CD4-positive, alpha-beta T cell treated with Interleukin-4 for 1 hour (primary cell): ENCODE measurements at regions not wholly inside any gene's neighbourhood (a gene's known extent, or its start where the extent isn't known, plus 50 kb on each side); places are given as distances from the start of the nearest gene placed in this dataset.

Experiments used
- DNase-seq, 2 donors: peaks; one replicate each; pipeline ENCODE4 v3.0.0-alpha.2; 2020 to 2022

DNA sequence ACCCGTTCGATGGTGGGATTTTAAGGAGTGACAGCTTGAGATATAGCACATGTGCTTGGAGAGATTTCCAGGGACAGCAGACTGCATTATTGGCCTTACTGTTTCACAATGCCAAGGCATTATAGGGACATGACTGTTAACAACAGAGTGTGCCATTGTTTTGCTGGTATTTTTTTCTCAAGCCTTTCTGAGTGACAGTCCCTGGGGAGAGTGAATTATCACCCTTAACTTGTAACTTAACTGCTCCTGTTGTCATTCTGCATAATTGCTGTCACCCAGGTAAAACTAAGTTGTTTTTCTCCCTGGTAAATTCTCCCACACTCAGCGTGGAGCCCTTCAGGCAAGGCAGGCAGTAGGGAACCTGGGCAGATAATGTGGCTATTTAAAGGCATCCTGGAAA lies 989.2 kb upstream of the LCORL start:
- no peak for DNase-seq

DNA sequence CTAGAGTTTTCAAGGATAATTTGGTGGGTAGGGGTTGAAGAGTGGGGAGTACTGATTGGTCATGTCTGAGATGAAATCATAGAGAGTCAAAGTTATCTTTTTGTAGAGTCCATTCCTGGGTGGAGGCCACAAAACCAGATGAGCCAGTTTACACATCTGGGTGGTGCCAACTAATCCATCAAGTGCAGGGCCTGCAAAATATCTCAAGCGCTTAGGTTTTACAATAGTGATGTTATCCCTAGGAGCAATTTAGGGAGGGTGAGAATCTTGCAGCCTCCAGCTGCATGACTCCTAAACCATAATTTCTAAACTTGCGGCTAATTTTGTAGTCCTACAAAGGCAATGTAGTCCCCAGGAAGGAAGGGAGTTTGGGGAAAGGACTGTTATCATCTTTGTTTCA lies 988.3 kb upstream of the LCORL start:
- DNase-seq: no peak

DNA sequence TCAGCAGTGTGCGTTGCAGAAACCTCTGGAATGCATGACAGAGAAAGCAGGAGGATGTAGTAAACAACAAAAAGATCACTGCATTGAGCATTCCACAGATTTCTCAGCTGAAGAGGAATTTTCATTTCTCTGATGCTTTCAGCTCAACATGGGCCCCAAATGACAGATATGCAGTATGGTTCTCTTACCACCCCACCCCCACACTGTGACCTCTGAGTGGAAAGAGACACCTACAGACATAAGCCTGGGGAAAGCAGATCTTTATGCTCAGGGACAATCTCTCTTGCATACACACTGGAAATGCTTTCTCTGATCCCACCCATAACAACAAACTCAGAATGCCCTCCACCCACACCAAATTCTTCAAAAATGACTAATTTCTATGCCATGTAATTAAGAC lies 983.7 kb upstream of the LCORL start:
- DNase-seq: no peak

DNA sequence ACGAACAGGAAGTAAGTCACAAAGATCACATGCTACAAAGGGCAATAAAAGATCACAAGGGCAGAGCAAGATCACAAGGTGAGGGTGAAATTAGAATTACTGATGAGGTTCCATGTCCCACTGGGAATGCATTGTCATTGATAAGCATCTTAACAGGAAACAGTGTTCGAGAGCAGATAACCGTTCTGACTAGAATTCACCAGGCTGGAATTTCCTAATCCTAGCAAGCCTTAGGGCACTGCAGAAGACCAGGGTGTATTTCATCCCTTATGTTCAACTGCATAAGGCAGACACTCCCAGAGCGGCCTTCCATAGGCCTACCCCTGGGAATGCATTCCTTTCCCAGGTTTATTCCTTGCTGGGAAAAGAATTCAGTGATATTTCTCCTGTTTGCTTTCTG lies 980.6 kb upstream of the LCORL start:
- DNase-seq: no peak

DNA sequence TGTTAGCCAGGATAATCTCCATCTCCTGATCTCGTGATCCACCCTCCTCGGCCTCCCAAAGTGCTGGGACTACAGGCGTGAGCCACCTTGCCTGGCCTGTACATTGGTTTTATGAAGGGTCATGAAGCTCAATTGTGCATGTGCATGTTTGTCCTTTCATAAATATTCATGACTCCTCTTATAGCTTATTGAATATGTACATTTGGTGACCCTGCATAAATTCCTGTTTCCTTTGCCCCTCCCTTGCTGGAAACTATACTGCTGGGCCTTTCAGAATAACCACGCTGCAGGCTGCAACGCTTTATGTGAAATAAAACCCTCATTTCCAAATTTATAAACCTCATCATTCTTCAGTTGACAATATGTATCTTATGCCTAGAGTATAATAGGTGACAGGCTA lies 978.0 kb upstream of the LCORL start:
- no peak for DNase-seq

DNA sequence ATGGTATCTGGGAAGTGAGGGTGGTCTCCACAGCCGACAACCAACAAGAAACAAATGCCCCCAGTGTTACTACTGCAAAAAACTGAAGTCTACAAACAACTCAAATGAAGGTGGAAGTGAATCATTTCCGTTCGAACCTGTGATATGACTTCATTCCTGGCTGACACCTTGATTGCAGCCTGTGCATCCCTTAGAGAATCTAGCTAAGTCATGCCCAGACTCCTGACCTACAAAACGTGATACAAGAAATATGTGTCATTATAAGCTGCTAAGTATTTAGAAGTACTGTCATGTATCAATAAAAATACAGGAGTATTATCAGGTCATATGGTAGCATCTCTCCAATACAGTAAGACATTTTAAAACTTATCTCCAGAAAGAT lies 959.7 kb upstream of the LCORL start:
- no peak for DNase-seq

DNA sequence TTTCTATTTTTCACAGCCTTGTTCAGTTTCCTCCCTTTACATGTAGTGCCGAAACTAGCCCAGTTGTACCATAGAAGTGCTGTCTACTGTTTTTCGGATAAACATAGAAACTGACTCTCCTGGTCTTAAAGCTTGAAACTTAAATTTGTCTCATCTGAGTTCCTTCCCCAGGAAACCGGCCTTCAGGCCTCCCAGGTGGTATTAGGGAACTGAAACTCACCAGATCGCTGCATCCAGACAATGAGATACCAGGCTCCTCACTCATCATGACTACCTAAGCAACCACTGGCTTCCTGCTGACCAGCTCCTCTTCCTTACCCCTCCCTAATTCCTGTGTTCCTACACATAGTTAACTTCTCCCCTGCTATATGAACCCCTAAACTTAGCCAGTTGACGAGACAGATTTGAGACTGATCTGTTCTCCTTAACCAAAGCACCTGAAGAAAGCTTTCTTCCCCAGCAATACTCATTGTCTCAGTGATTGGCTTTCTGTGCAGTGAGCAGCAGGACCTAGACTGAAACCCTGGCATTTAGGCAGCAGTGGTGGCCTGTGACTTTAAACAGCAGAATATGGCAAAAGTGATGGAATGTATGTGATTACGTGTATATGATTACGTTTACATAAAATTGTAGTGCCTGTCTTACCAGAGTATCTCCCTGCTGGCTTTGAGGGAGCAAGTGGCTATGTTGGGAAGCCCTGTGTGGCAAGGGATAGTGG lies 959.1 kb upstream of the LCORL start:
- no peak for DNase-seq

DNA sequence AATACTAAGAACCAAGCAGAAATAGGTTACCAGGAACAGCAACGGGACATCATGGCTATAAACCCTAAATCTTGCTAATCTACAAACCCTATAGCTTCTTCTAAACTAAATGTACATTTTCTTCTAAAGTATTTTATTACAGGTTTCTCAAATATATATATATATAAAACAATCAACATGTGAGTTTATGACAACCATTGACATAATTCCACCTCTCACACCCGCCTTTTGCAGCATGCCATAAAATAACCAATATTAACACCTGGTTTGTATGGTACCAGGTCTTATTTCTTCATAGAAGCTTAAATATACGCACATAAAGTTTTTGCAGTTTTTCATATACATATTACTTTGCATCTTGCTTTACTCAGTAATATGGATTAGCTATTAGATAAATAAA lies 955.3 kb upstream of the LCORL start:
- no peak for DNase-seq

DNA sequence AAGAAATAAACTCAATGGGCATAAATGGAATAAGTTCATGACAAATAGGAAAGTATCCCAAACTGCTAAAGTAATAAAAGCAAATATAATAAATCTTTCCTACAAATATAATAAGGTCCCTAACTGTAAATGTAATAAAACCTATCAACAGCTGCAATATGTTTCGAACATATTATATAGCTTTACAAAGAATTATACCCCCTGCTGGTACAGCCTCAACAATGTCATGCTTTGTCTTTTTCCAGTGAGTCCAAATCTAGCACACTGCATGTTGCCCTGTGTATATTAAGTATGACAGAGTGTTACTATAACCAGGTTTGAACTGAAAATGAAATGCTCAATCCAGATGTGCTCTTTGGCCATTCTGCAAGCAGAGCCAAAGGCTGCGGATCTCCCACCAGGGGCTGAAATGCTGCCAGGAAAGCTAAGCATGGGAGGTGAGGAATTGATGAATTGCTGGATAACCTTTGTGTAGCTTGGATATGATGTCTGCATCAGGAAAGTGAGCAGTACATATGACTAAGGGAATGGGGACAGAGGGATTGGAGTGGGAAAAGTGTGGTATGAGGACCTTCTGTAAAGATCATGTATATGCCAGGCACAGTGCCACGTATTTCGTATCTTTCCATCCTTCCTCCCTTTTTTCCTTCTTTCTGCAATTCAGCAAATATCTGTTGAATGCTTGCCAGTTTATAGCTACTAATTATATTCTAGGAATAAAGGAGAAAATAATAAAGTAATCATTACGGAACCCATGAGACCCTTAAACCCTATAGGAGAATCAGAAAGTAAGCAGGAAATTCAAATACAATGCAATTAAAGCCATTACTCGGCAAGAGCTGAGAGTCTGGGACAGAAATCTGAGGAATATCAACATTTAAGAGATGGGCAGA lies 954.6 kb upstream of the LCORL start:
- DNase-seq: no peak

DNA sequence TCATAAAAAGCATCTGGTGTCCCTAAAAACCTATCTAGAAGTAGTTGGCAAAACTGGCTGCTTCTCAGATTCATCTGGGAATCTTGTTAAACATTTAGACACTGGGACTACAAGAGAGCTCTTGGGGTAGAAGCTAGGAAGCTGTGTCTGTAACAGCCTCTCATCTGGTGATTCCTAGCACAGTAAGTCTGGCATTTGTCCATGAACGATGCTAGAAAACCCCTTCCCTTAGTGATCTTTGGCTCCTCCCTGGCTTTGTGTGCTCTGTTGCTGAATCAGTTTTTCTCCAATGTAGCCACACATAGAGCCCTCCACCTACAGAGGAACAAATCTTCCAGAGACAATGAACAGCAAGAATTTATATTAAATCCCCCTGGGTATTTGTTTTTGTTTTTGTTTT lies 951.7 kb upstream of the LCORL start:
- no peak for DNase-seq

DNA sequence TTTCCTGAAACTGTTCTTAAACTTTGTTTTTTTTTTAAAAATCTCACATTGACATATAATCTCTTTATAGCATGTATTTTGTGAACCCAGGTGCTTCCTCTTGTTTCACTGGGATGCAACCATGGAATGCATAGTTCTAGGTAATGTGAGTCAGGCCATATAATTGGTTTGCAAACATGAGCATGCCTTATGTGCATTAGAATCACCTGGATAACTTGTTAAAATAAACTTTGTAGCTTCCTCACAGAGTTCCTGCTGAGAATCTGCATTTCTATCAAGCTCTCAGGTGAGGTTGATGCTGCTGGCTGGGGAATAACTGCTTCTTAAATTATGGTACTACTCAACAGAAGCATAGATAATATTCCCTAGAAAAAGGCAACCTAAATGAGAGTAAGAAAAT lies 940.3 kb upstream of the LCORL start:
- no peak for DNase-seq

DNA sequence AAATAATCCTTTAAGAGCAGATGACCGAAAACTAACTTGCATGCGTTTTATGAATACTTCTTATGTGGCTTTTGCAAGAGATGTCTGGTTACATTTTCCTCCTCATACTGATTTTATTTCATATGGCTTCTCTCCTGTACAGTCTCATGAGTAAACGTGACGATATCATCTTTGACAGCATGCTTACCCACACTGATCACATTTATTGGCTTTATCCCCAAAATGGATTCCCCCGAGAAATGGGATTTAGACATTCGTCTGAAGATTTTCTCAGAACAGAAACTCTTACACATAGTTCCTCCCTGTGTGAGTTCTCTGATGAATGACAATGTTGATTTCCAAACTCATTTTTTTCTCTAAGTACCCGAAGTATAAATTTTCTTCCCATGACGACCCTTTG lies 939.7 kb upstream of the LCORL start:
- DNase-seq: no peak

DNA sequence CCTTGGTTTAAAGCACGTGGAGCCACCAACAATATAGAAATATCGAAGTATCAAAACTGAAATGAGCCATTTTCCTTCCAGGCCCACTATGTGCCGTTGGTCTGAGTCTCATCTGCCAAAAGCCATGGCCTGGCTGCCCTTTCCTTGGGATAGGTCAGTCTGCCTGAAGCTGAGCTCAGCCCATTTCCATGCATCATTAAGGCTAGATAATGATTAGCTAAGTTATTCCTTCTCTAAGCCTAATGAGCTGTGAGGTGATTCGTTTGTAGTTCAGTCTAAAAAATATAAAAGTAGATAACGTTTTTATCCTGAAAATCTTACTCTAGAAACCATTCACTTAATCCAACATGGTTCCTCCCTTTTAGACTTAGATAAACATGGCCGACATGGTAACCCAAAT lies 936.2 kb upstream of the LCORL start:
- DNase-seq: no peak

DNA sequence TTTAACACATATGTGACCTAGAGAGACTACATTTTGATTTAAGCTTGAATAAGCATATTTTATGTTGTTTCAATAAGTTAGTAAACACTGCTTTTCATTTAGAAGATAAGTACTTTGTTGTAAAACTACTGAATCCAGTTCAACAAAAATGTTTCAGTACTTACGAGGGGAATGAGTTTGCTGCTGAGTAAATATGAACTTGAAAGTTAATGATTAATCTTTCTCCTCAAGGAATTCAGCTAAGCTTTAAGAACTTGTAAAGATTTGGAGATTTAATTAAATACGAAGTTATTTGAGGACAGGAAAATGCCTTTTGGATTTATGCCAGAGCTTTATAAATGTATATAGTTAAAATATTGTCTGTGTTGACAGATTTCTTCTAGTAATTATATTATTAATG lies 933.0 kb upstream of the LCORL start:
- no peak for DNase-seq

DNA sequence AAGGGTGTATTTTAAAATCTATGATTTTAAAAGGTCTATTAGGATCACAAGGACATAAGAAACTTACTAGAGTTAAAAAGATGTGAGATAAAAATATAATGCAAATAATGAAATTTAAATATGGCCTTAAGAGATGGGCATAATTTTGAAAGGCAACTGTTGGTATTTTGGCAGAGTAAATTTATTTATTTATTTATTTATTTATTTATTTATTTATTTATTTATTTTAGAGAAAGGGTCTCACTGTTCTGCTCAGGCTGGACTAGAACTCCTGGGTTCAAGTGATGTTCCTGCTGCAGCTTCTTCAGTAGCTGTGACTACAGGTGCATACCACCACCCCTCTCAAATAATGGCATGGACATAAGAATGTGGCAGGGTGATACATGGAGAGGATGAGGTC lies 932.1 kb upstream of the LCORL start:
- DNase-seq: no peak

DNA sequence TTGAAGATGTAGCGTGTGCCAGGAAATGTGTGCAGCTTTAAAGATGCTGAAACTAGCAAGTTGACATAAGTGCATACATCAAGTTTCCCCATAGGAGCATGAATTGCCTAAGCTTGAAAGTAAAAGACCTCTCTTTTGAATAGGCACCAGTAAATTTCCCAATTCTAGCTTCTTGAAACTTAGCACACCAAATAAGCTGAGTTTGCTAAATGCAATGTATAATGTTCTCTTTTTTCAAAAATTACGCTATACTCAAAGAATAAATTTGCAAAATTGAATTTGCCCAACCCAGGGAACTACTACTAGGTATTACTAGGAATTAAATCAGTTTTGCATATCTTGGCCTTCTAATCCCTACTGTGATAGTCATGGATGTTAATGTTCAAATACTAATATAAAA lies 923.9 kb upstream of the LCORL start:
- DNase-seq: no peak

DNA sequence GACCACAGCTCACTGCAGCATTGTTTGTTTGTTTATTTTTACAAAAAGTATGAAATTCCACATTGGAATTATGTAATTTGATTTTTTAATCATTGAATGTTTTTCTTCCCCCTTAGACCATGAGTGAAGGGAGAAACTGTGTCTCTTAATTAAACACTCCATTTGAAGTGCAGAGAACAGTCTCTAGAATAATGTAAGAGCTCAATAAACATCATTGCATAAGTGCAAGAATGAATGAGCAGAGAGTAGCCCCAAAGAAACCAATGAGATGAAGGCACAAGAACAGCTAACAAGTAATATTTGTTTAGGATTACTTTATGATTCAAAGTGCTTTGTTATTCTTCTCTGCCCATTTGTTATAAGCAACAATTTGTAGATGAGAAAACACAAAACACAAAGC lies 921.3 kb upstream of the LCORL start:
- DNase-seq: no peak

DNA sequence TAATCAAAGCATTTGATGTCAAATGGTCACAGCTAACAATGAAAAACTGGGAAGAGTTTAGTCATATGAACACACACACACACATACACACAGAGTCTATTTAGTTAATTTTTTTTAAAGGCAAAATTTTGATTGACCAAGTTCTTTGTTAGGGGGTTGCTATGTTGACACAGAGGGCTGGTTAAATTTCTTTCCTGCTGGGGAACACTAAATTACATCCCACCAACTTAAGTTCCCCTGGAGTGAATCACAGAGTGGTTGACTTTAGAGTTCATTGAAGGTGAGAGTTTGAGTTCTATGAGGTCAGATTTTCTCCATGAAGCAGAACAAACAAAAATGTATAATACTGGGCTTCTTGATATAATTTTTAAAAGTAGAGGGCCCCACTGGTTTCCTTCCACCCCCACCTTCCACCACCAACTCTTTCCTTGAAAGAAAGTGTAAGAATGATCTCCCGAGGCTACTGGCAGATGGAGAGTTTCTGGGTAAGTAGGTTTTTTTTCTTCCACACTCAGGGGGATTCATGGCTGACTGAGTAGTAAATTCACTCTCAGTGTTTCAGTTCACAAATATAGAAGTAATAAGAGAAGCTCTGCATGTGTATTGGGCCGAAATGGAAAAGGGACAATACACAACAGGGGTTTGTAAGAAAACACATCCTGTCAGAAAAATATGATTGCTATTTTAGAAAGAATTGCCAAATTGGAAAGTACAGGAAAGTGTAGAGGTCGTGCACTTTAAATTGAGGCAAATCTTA lies 917.0 kb upstream of the LCORL start:
- DNase-seq: no peak

DNA sequence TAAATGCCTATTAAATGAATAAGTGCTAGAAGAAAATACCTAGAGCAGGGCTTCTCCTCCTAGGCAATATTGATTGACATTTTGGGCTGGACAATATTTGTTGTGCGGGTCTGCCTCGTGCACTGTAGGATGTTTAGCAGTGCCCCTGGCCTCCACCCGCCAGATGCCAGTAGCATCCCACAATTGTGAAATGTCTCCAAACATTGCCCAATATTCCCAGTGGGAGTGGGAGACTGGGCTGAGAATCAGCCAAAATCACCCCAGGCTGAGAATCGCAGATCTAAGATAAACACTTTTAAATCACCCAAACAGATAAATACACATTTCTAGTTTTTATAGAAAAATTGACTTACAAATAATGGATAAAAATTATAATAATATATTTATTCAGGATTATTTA lies 916.2 kb upstream of the LCORL start:
- DNase-seq: no peak

DNA sequence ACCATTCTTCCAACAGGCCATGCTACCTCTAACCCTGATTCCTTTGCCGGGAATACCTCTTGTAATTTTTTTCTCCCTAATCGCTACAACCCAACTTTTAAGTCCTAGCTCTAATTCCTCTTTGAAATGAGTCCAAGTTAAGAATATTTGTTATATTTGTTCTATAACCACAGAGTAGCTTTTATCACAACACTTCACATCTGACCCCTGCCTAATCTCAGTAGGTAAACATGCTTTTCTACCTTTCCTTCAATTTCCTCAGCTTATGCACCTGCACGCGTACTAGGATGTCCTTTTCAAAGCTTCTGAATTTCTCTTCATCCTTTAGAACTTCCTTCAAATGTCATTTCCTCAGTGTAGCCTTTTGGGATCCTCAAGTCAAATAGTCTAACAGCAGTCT lies 915.5 kb upstream of the LCORL start:
- DNase-seq: no peak

DNA sequence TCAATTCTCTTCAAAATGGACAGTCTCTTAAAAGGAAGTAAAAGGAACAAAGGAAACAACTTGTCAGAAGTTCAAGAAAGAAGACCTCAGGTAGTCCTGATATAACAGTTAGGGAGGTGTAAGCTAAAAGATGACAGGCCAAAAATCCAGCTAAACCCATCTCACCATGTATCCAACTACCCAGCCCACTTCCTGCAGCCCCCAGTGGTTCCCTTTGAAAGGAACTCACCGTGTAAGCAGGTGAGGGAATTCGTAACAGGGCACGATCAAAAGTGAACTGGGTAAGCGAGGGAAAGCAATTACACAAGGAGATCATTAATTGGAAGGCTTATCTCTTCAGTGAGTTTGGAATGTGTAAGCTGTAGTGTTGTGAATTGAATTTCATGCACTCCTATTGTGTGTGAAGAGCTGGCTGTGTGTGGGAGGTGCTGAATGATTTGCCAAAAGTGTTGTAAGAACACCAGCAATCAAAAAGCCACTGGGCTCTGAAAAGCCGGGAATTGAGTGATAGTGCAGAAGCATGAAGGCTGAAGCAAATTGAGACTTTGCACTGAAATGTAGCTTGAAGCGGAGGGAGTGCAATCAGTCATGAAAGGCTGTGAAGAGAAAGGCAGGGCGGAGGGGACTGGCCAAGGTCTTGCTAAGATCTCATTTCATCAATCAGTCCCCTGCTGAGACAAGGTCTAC lies 914.2 kb upstream of the LCORL start:
- DNase-seq: no peak

DNA sequence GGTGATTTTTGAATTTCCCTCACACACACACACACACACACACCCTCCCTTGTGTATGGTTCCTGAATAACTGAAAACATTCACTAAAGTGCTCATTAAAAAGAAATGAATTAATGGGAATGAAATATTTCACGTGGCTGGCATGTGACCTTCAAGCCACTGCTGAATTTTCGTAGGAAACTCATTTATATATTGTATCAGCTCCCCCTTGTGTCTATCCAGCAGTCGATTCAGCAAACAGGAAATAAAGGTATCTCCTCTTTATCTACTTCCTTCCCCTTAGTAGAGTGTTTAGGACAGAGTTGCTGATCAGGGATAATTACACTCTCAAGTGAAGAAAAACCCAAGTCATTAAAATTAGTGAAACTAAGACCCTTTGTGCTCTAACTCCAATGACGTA lies 912.6 kb upstream of the LCORL start:
- DNase-seq: no peak

DNA sequence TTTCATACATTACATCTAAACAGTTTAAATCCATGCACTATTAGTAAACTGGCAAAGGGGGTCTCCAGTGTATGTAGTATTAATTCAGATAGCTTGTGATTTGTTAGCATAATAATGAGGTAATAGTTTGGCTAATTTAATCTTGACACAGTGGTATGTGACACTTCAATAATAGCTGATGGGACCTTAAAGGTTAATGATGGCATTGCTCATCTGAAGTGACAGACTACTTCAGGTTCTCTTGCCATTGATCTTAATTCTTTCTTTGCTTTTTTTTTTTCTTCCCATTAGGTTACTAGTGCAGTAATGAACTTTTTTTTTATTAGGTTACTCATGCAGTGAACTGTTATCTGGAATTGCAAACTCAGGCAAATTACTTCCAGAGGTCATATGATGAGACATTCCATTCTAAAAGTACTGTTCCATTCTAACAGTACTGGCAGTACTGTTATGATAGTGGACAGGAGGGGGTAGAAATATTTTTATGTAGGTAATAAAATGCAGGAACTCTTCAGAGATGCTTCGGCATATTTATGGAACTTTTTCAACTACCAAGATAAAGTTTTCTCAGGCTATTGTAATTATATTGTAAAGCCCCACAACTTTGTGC lies 911.3 kb upstream of the LCORL start:
- DNase-seq: no peak
